ENCODE measurements at regions not wholly inside any gene's neighbourhood (a gene's known extent, or its start where the extent isn't known, plus 50 kb on each side); places are given as distances from the start of the nearest gene placed in this dataset.

GRCh38 chr5:17401470-17402288 is 96.4 kb upstream of the TAF11L2 start:
- Histone ChIP-seq H3K27ac (no peak overlapping the region), H3K4me3 (ENCODE audit: low read depth, low read length) (peak overlapping the region; percentile 25), H3K9me3 (ENCODE audit: severe bottlenecking) (peaks cover 2% of the 10 kb centered on the region), H3K27me3 (ENCODE audit: insufficient read depth, low read depth, severe bottlenecking) (no peaks in the 10 kb centered on the region), H3K36me3 (no peaks in the 10 kb centered on the region)
- TF ChIP-seq CTCF (IDR thresholded peaks at IDR 0.05; ENCODE audit: low read depth, low read length) = no peak
- no peak for DNase-seq

GRCh38 chr5:17402289-17403121 is 95.5 kb upstream of the TAF11L2 start:
- no peak for DNase-seq
- Histone ChIP-seq H3K9me3 (ENCODE audit: severe bottlenecking) (no peaks in the 10 kb centered on the region), H3K27me3 (ENCODE audit: insufficient read depth, low read depth, severe bottlenecking) (no peaks in the 10 kb centered on the region), H3K4me3 (ENCODE audit: low read depth, low read length) (peak overlapping the region; percentile 25), H3K27ac (no peak overlapping the region), H3K36me3 (no peaks in the 10 kb centered on the region)
- no peak for TF ChIP-seq CTCF (IDR thresholded peaks at IDR 0.05; ENCODE audit: low read depth, low read length)

GRCh38 chr5:17403695-17404490 is 94.1 kb upstream of the TAF11L2 start:
- Histone ChIP-seq H3K27me3 (ENCODE audit: insufficient read depth, low read depth, severe bottlenecking) (no peaks in the 10 kb centered on the region), H3K4me3 (ENCODE audit: low read depth, low read length) (no peak overlapping the region), H3K9me3 (ENCODE audit: severe bottlenecking) (no peaks in the 10 kb centered on the region), H3K27ac (no peak overlapping the region), H3K36me3 (no peaks in the 10 kb centered on the region)
- TF ChIP-seq CTCF (IDR thresholded peaks at IDR 0.05; ENCODE audit: low read depth, low read length) = no peak
- no peak for DNase-seq

GRCh38 chr5:17405976-17406375 is 92.1 kb upstream of the TAF11L2 start:
- no peak for TF ChIP-seq CTCF (IDR thresholded peaks at IDR 0.05; ENCODE audit: low read depth, low read length)
- Histone ChIP-seq H3K4me3 (ENCODE audit: low read depth, low read length) (no peak overlapping the region), H3K27ac (no peak overlapping the region), H3K9me3 (ENCODE audit: severe bottlenecking) (no peaks in the 10 kb centered on the region), H3K36me3 (no peaks in the 10 kb centered on the region), H3K27me3 (ENCODE audit: insufficient read depth, low read depth, severe bottlenecking) (no peaks in the 10 kb centered on the region)
- no peak for DNase-seq

- TF ChIP-seq CTCF (IDR thresholded peaks at IDR 0.05; ENCODE audit: low read depth, low read length) = no peak
- H3K9me3 ChIP-seq (ENCODE audit: severe bottlenecking) = no peaks in the 10 kb centered on the region
- H3K4me3 ChIP-seq (ENCODE audit: low read depth, low read length) = no peak overlapping the region
- no peak for DNase-seq
- H3K27me3 ChIP-seq (ENCODE audit: insufficient read depth, low read depth, severe bottlenecking) = no peaks in the 10 kb centered on the region
- H3K27ac ChIP-seq = no peak overlapping the region
- no peaks in the 10 kb centered on the region for H3K36me3 ChIP-seq
Measured at GRCh38 chr5:17406423-17406838, 91.6 kb upstream of the TAF11L2 start.
